GM18873 (cell line): ENCODE measurements at regions not wholly inside any gene's neighbourhood (a gene's known extent, or its start where the extent isn't known, plus 50 kb on each side); places are given as distances from the start of the nearest gene placed in this dataset.
"Not testable (repeated sequence)": the region's sequence is repeated elsewhere in the genome, so short reads cannot be mapped to it uniquely, and the experiment has no call there.

Source experiments
- ATAC-seq: cut with Tn5 transposase; IDR thresholded peaks from one replicate; pipeline ENCODE4 v1.9.1; 2021; ENCODE audit warnings: mild to moderate bottlenecking, moderate library complexity, moderate number of reproducible peaks; ENCODE audit not compliant: unreplicated experiment, low FRiP score

GRCh38 chr9:78172610-78173009 is 63.3 kb upstream of the CEP78 start:
- not testable (repeated sequence) for ATAC-seq

- no peak for ATAC-seq
Observed at GRCh38 chr9:78171651-78172050, 64.2 kb upstream of the CEP78 start.

GRCh38 chr9:78169125-78169524 is 66.8 kb upstream of the CEP78 start:
- ATAC-seq: no peak

DNA sequence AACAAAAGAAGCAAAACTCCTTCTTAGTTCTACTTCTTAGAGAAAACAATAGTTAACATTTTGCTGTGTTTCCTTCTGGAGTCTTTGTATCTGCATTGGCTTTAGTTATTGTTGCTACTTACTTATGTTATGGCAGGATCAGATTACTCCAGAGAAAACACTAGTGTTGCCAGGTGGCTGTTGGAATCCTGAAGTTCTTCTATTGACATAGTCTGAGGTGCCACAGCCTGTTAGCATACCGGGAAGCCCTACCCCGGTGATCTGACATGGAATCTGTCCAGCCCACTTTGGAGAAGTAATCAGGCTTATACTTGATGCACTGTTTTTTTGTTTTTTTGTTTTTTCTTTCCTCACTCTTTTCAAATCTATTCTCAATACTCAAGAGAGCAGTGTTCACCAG is 68.5 kb upstream of the CEP78 start:
- ATAC-seq: no peak

- ATAC-seq: no peak
Observed at GRCh38 chr9:78163834-78164233, 72.0 kb upstream of the CEP78 start.

GRCh38 chr9:78158286-78158685 is 77.6 kb upstream of the CEP78 start:
- no peak for ATAC-seq

- no peak for ATAC-seq
Observed at GRCh38 chr9:78150983-78151356, 84.9 kb upstream of the CEP78 start.

- no peak for ATAC-seq
Observed at GRCh38 chr9:78150312-78150982, 85.4 kb upstream of the CEP78 start.

DNA sequence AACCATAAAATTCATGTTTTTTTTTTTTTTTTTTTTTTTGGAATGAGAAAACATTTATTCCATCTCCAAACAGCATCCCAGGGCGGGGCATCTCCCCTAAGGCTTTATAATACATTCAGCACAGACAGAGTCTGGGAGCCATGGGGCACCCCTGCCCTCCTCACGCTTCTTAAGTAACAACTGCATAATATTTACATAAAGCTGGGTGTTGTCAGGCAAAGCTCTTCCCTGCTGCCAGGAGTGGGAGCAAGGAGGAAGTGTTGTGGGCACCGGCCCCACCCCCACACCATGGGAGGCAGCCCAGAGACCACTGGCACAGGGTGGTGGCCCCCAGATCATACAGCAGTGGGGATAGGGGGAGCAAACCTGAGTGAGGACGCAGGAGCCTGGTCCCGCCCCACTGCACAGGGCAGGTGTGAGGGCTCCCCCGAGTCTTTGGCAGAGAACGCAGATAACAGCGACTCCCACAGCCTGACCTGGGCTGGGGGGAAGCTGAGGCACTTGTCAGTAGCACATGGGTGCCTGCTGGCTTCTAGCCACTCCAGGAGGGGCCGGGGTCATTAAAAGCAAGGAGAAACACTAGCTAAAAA is 86.1 kb upstream of the CEP78 start:
- no peak for ATAC-seq

DNA sequence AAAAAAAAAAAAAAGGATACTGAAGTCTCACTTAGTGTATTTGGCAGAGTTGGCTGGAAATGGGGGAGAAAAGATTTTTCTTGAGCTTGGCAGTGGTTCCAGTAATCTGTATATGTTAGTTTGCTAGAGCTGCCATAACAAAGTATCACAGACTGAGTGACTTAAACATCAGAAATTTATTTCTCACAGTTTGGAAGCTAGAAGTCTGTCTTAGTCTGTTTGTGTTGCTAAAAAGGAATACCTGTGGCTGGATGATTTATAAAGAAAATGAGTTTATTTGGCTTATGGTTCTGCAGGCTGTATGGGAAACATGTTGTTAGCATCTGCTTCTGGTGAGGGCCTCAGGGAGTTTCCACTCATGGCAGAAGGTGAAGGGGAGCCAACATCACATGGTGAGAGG is 89.6 kb upstream of the CEP78 start:
- no peak for ATAC-seq

DNA sequence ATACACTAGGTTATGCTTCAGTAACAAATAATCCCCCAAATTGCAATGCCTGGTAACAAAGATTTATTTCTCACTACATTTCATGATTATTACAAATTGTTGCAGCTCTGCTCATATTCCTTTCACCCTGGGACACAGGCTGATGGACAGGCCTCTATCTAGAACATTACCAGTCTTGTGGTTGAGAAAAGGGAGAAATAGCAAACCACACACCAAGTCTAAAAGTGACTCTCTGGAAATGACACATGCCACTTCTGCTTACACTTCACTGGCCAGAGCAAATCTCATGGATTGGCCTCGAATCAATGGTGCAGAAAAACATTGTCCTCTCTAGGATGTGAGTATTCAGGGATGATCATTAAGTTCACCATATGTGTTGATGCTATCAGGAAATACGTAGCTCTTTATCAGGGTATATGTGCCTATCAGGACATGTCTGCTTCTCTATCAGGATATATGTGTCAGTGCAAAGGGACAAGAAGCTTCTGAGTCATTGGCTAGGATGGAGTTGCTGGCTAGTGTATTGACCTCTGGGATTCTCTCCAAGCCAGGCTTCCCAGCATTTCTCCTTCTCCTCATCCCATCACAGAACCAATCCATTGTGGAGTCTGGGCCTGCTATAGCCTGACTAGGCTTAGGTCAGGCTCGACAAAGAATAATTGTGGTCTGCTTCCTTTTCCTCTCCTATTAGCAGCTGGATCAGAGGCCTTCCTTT is 91.1 kb upstream of the CEP78 start:
- ATAC-seq: no peak

DNA sequence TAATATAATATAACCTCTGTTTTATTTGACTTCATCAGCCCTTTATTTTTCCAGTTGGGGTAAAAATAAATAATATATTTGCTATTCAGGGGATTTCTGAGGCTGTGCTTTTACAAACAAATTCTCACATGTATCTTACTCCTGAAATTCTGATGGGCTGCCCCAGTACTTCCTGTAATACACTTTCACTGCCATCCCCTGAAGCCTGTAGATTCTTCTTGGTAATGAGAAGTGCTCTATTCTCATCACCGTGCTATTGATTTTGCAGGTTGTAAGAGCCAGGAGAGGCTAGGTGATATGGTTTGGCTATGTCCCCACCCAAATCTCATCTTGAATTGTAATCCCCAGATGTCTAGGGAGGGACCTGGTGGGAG is 91.9 kb upstream of the CEP78 start:
- no peak for ATAC-seq

- no peak for ATAC-seq
Observed at GRCh38 chr9:78143281-78144007, 92.4 kb upstream of the CEP78 start.

- not testable (repeated sequence) for ATAC-seq
Observed at GRCh38 chr9:78142264-78142663, 93.6 kb upstream of the CEP78 start.

GRCh38 chr9:78133751-78134150 is 102.1 kb upstream of the CEP78 start:
- ATAC-seq: no peak

- ATAC-seq: no peak
Observed at GRCh38 chr9:78132701-78133058, 101.1 kb upstream of the GNAQ start.

- no peak for ATAC-seq
Observed at GRCh38 chr9:78131969-78132700, 100.5 kb upstream of the GNAQ start.

GRCh38 chr9:78130853-78131252 is 99.2 kb upstream of the GNAQ start:
- ATAC-seq: no peak

DNA sequence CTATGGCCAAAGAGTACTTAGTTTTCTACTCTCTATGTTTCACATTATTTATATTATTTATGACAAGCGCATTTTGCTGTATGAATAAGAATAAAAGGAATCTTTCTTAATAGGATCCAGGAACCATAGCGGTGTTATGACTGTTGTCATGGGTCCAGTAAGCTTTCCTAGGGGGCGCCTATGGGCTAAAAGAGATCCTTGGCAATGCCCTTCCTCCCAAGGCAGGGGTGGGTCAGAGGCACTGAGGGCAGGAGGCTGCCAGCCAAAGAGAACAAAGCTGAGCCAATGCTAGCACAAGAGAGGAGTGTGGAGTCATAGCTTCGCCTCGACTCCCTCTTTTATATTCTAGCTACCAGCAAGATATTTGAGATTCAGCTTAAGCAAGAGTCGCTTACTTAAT is 98.4 kb upstream of the GNAQ start:
- no peak for ATAC-seq

DNA sequence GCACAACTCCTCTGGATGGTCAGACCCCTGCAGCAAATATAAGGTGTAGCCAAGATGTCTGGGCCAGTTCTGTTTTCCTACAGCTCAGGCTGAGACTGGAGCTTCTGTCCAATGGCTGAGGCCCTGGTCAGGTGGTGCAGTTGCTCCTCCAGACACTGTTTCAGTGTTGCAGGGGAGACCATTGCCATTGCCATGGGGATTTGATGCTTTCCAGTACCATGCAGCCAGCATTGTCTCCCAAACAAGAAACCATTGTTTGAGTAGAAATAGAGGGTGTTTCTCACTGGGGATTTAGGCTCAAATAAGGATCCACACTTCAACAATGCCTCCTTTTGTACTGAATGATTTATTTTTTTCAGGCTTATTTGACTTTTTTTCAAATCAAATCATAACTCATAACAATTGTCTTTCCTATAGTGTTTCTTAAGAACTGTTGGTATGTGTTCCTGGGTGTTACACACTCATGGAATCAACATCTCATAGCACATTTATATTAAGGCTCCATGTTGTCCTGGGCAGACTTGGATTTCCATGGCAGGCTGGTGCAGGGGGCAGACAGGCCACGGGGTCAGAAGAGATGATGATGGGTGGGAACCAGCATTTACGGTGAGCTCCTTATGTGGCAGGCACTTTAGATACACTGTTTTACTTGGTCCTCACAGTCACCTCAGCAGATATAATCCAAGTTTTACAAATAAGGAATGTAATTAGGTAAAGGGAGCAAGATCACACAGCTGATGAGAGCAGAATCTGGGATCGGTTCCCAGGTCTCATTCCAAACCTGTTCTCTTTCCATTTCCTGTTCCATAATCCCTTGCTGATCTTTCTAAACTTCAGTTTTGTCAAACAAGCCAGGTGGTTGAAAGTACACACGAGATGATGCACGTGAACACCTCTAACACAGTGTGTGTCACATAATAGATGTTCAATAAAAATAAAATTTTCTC is 95.9 kb upstream of the GNAQ start:
- ATAC-seq: no peak
